ENCODE measurements at regions not wholly inside any gene's neighbourhood (a gene's known extent, or its start where the extent isn't known, plus 50 kb on each side); places are given as distances from the start of the nearest gene placed in this dataset.
A peak's percentile ranks its signal among the peaks of the same experiment; 100 is the strongest.

DNA sequence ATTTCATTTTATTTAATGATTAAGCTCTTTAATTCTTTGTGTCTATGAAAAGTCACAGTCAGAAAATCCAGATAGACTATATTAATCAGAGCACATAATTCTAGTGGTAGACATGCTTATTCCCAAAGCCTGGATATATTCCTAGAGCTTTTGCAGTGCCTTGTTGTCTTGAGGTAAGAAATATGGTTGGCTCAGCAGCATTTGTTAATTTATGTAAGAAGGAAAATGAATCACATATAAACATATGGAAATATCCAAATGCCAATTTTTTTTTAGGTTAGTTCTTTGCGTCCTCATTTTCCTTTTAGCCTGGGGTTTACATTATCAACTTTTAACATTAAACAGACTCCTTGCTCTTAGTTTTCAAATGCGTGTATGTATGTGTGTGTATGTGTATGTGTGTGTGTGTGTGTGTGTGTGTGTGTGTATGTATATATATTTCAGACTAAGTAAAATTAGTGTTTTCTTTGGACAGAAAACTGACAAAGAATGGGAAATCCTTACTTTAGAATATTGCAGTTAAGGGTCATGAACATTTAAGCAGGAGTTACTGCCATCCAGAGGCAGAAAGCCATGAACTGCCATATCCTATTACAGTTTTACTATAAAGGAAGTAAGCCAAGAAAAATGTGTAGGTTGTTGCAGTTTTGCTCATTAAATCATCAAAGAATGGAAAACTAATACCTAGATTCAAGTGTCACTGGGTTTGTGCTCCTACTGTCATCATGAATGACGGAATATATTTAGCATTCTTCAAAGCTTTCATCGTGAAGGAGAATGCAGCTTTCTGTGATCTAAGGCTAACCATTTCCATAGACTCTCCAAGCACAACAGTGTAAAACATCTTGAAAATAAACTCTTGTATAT lies 477.1 kb upstream of the NR5A2 start:
- no peaks in the 10 kb centered on the region for H3K27me3 ChIP-seq (ENCODE audit: control insufficient read depth in 2 of 2, insufficient read depth in 2 of 2, low read length in 2 of 2)
- no peak overlapping the region for H3K9ac ChIP-seq (ENCODE audit: low read depth in 1 of 2, low read length in 2 of 2)
- H3K9me3 ChIP-seq (ENCODE audit: control insufficient read depth in 2 of 2, low read length in 2 of 2): no peaks in the 10 kb centered on the region
- H3K4me3 ChIP-seq (ENCODE audit: low read length in 2 of 2): no peak overlapping the region
- no peak overlapping the region for H3K27ac ChIP-seq (ENCODE audit: low read depth in 2 of 2, low read length in 2 of 2)
- H3K36me3 ChIP-seq (ENCODE audit: control insufficient read depth in 2 of 2, insufficient read depth in 2 of 2, low read length in 2 of 2): no peaks in the 10 kb centered on the region
- no peaks in the 10 kb centered on the region for H3K4me1 ChIP-seq (ENCODE audit: control insufficient read depth in 2 of 2, insufficient read depth in 2 of 2, low read length in 2 of 2)

DNA sequence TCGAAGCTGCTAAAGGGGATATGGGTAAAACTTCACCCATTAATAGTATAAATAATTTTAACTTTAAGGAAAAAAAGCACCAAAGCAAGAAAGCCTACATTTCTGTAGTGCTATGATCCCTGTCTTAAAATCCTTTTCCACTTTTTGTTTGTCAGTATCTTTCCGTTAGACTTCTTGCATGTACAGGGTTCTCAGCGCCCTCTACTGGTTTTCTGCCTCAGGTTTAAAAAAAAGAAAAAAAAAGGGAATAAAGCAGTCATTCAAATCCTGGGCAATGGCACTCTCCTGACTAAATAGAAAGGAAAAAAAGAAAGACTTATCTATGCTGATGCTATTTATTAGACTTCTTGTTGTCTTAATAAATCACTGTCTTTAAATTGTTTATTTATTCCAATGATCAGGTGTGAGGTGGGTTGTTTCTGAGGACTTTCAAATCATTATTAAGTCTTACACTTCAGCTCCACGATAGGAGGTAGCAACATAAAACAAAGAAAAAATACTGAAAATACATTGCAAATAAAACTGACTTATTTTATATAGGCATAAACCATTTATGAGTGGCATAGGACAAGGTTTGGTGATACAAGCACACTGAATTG lies 475.4 kb upstream of the NR5A2 start:
- Histone ChIP-seq H3K4me1 (ENCODE audit: control insufficient read depth in 2 of 2, insufficient read depth in 2 of 2, low read length in 2 of 2) (no peaks in the 10 kb centered on the region), H3K4me3 (ENCODE audit: low read length in 2 of 2) (no peak overlapping the region), H3K27ac (ENCODE audit: low read depth in 2 of 2, low read length in 2 of 2) (no peak overlapping the region), H3K36me3 (ENCODE audit: control insufficient read depth in 2 of 2, insufficient read depth in 2 of 2, low read length in 2 of 2) (no peaks in the 10 kb centered on the region), H3K9ac (ENCODE audit: low read depth in 1 of 2, low read length in 2 of 2) (no peak overlapping the region), H3K9me3 (ENCODE audit: control insufficient read depth in 2 of 2, low read length in 2 of 2) (no peaks in the 10 kb centered on the region), H3K27me3 (ENCODE audit: control insufficient read depth in 2 of 2, insufficient read depth in 2 of 2, low read length in 2 of 2) (no peaks in the 10 kb centered on the region)

DNA sequence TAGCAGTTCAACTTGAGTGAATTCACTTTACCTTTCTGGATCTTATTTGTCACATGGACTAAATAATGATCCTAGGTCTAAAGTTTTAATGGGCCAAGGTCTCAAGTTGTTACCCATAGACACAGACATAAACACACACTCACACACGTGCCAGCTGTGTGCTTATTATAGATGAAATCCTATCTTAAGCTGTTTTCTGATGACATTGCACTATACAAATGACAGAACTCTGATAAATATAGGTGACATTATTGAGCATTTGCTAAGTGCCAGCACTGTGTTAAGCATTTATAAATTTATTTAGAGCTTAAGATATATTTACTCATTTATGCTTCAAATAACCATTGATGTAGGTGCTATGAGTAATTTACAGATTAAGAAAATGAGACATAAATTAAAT lies 474.4 kb upstream of the NR5A2 start:
- Histone ChIP-seq H3K27me3 (ENCODE audit: control insufficient read depth in 2 of 2, insufficient read depth in 2 of 2, low read length in 2 of 2) (no peaks in the 10 kb centered on the region), H3K4me1 (ENCODE audit: control insufficient read depth in 2 of 2, insufficient read depth in 2 of 2, low read length in 2 of 2) (no peaks in the 10 kb centered on the region), H3K9me3 (ENCODE audit: control insufficient read depth in 2 of 2, low read length in 2 of 2) (no peaks in the 10 kb centered on the region), H3K4me3 (ENCODE audit: low read length in 2 of 2) (no peak overlapping the region), H3K36me3 (ENCODE audit: control insufficient read depth in 2 of 2, insufficient read depth in 2 of 2, low read length in 2 of 2) (no peaks in the 10 kb centered on the region), H3K27ac (ENCODE audit: low read depth in 2 of 2, low read length in 2 of 2) (no peak overlapping the region), H3K9ac (ENCODE audit: low read depth in 1 of 2, low read length in 2 of 2) (no peak overlapping the region)

GRCh38 chr1:199561334-199561733 lies 466.2 kb upstream of the NR5A2 start:
- Histone ChIP-seq H3K4me1 (ENCODE audit: control insufficient read depth in 2 of 2, insufficient read depth in 2 of 2, low read length in 2 of 2) (no peaks in the 10 kb centered on the region), H3K9ac (ENCODE audit: low read depth in 1 of 2, low read length in 2 of 2) (no peak overlapping the region), H3K27me3 (ENCODE audit: control insufficient read depth in 2 of 2, insufficient read depth in 2 of 2, low read length in 2 of 2) (no peaks in the 10 kb centered on the region), H3K4me3 (ENCODE audit: low read length in 2 of 2) (no peak overlapping the region), H3K36me3 (ENCODE audit: control insufficient read depth in 2 of 2, insufficient read depth in 2 of 2, low read length in 2 of 2) (no peaks in the 10 kb centered on the region), H3K9me3 (ENCODE audit: control insufficient read depth in 2 of 2, low read length in 2 of 2) (no peaks in the 10 kb centered on the region), H3K27ac (ENCODE audit: low read depth in 2 of 2, low read length in 2 of 2) (no peak overlapping the region)

GRCh38 chr1:199573047-199573446 lies 454.5 kb upstream of the NR5A2 start:
- H3K9me3 ChIP-seq (ENCODE audit: control insufficient read depth in 2 of 2, low read length in 2 of 2): no peaks in the 10 kb centered on the region
- H3K9ac ChIP-seq (ENCODE audit: low read depth in 1 of 2, low read length in 2 of 2): peak overlapping the region in 1 of 2 donors; percentile 51
- no peak overlapping the region for H3K4me3 ChIP-seq (ENCODE audit: low read length in 2 of 2)
- peaks cover 10 to 12% of the 10 kb centered on the region in 2 donors for H3K4me1 ChIP-seq (ENCODE audit: control insufficient read depth in 2 of 2, insufficient read depth in 2 of 2, low read length in 2 of 2)
- H3K27me3 ChIP-seq (ENCODE audit: control insufficient read depth in 2 of 2, insufficient read depth in 2 of 2, low read length in 2 of 2): no peaks in the 10 kb centered on the region
- H3K27ac ChIP-seq (ENCODE audit: low read depth in 2 of 2, low read length in 2 of 2): peak overlapping the region; percentile 44 to 74
- H3K36me3 ChIP-seq (ENCODE audit: control insufficient read depth in 2 of 2, insufficient read depth in 2 of 2, low read length in 2 of 2): no peaks in the 10 kb centered on the region

GRCh38 chr1:199574950-199575349 lies 452.6 kb upstream of the NR5A2 start:
- no peaks in the 10 kb centered on the region for H3K9me3 ChIP-seq (ENCODE audit: control insufficient read depth in 2 of 2, low read length in 2 of 2)
- H3K27ac ChIP-seq (ENCODE audit: low read depth in 2 of 2, low read length in 2 of 2): peak overlapping the region in 1 of 2 donors; percentile 15
- H3K36me3 ChIP-seq (ENCODE audit: control insufficient read depth in 2 of 2, insufficient read depth in 2 of 2, low read length in 2 of 2): no peaks in the 10 kb centered on the region
- peaks cover 10 to 12% of the 10 kb centered on the region in 2 donors for H3K4me1 ChIP-seq (ENCODE audit: control insufficient read depth in 2 of 2, insufficient read depth in 2 of 2, low read length in 2 of 2)
- no peak overlapping the region for H3K9ac ChIP-seq (ENCODE audit: low read depth in 1 of 2, low read length in 2 of 2)
- no peaks in the 10 kb centered on the region for H3K27me3 ChIP-seq (ENCODE audit: control insufficient read depth in 2 of 2, insufficient read depth in 2 of 2, low read length in 2 of 2)
- no peak overlapping the region for H3K4me3 ChIP-seq (ENCODE audit: low read length in 2 of 2)

GRCh38 chr1:199580300-199580699 lies 447.2 kb upstream of the NR5A2 start:
- H3K27me3 ChIP-seq (ENCODE audit: control insufficient read depth in 2 of 2, insufficient read depth in 2 of 2, low read length in 2 of 2): no peaks in the 10 kb centered on the region
- peaks cover 0 to 3% of the 10 kb centered on the region in 2 donors for H3K4me1 ChIP-seq (ENCODE audit: control insufficient read depth in 2 of 2, insufficient read depth in 2 of 2, low read length in 2 of 2)
- no peaks in the 10 kb centered on the region for H3K36me3 ChIP-seq (ENCODE audit: control insufficient read depth in 2 of 2, insufficient read depth in 2 of 2, low read length in 2 of 2)
- H3K9me3 ChIP-seq (ENCODE audit: control insufficient read depth in 2 of 2, low read length in 2 of 2): no peaks in the 10 kb centered on the region
- H3K27ac ChIP-seq (ENCODE audit: low read depth in 2 of 2, low read length in 2 of 2): peak overlapping the region in 1 of 2 donors; percentile 37
- no peak overlapping the region for H3K9ac ChIP-seq (ENCODE audit: low read depth in 1 of 2, low read length in 2 of 2)
- no peak overlapping the region for H3K4me3 ChIP-seq (ENCODE audit: low read length in 2 of 2)

- H3K4me1 ChIP-seq (ENCODE audit: control insufficient read depth in 2 of 2, insufficient read depth in 2 of 2, low read length in 2 of 2): no peaks in the 10 kb centered on the region
- H3K27me3 ChIP-seq (ENCODE audit: control insufficient read depth in 2 of 2, insufficient read depth in 2 of 2, low read length in 2 of 2): no peaks in the 10 kb centered on the region
- no peak overlapping the region for H3K9ac ChIP-seq (ENCODE audit: low read depth in 1 of 2, low read length in 2 of 2)
- H3K9me3 ChIP-seq (ENCODE audit: control insufficient read depth in 2 of 2, low read length in 2 of 2): no peaks in the 10 kb centered on the region
- no peaks in the 10 kb centered on the region for H3K36me3 ChIP-seq (ENCODE audit: control insufficient read depth in 2 of 2, insufficient read depth in 2 of 2, low read length in 2 of 2)
- H3K4me3 ChIP-seq (ENCODE audit: low read length in 2 of 2): no peak overlapping the region
- no peak overlapping the region for H3K27ac ChIP-seq (ENCODE audit: low read depth in 2 of 2, low read length in 2 of 2)
These were observed 442.1 kb upstream of the NR5A2 start for GRCh38 chr1:199585392-199585791.

GRCh38 chr1:199590708-199591107 lies 436.8 kb upstream of the NR5A2 start:
- no peaks in the 10 kb centered on the region for H3K9me3 ChIP-seq (ENCODE audit: control insufficient read depth in 2 of 2, low read length in 2 of 2)
- no peaks in the 10 kb centered on the region for H3K36me3 ChIP-seq (ENCODE audit: control insufficient read depth in 2 of 2, insufficient read depth in 2 of 2, low read length in 2 of 2)
- no peak overlapping the region for H3K9ac ChIP-seq (ENCODE audit: low read depth in 1 of 2, low read length in 2 of 2)
- no peak overlapping the region for H3K27ac ChIP-seq (ENCODE audit: low read depth in 2 of 2, low read length in 2 of 2)
- H3K27me3 ChIP-seq (ENCODE audit: control insufficient read depth in 2 of 2, insufficient read depth in 2 of 2, low read length in 2 of 2): no peaks in the 10 kb centered on the region
- H3K4me3 ChIP-seq (ENCODE audit: low read length in 2 of 2): no peak overlapping the region
- H3K4me1 ChIP-seq (ENCODE audit: control insufficient read depth in 2 of 2, insufficient read depth in 2 of 2, low read length in 2 of 2): no peaks in the 10 kb centered on the region

- H3K4me3 ChIP-seq (ENCODE audit: low read length in 2 of 2): no peak overlapping the region
- H3K4me1 ChIP-seq (ENCODE audit: control insufficient read depth in 2 of 2, insufficient read depth in 2 of 2, low read length in 2 of 2): no peaks in the 10 kb centered on the region
- no peak overlapping the region for H3K27ac ChIP-seq (ENCODE audit: low read depth in 2 of 2, low read length in 2 of 2)
- H3K9ac ChIP-seq (ENCODE audit: low read depth in 1 of 2, low read length in 2 of 2): no peak overlapping the region
- H3K9me3 ChIP-seq (ENCODE audit: control insufficient read depth in 2 of 2, low read length in 2 of 2): no peaks in the 10 kb centered on the region
- H3K27me3 ChIP-seq (ENCODE audit: control insufficient read depth in 2 of 2, insufficient read depth in 2 of 2, low read length in 2 of 2): no peaks in the 10 kb centered on the region
- no peaks in the 10 kb centered on the region for H3K36me3 ChIP-seq (ENCODE audit: control insufficient read depth in 2 of 2, insufficient read depth in 2 of 2, low read length in 2 of 2)
These were observed 436.0 kb upstream of the NR5A2 start for GRCh38 chr1:199591468-199591867.

All from mucosa of rectum (tissue), 2 donors.